SK-N-SH (cell line): ENCODE measurements at regions not wholly inside any gene's neighbourhood (a gene's known extent, or its start where the extent isn't known, plus 50 kb on each side); places are given as distances from the start of the nearest gene placed in this dataset.

Experiments used
- CTCF ChIA-PET: fragments of 300-600, 350-600 bp; formaldehyde crosslinking; extraction: SDS; loops from one replicate; lab custom pipeline; 2021; lab: Yijun Ruan, JAX
- POLR2A ChIA-PET: fragments of 350-600 bp; sonication (Branson Sonifier 250); formaldehyde crosslinking; extraction: SDS; loops from one replicate; lab custom pipeline; 2020; ENCODE audit warnings: antibody characterized with exemption, inconsistent platforms; lab: Yijun Ruan, JAX
- DNase-seq: peaks from one replicate; pipeline ENCODE4 v3.0.0; 2012
- H2AFZ ChIP-seq: fragments of 200-600 bp; sonication (generic); 2 replicates; pipeline ENCODE4 v1.8.1; 2016; ENCODE audit warnings: antibody characterized with exemption, mild to moderate bottlenecking, low read depth
- H3F3A ChIP-seq: fragments of 200-600 bp; sonication (generic); replicated peaks from 2 replicates; pipeline ENCODE3; 2016; ENCODE audit warnings: antibody characterized with exemption, mild to moderate bottlenecking; ENCODE audit not compliant: insufficient read depth
- H3K27ac ChIP-seq, 2 experiments: fragments of 200-500 bp in 1 of 2; fragments of 200-600 bp in 1 of 2; sonication (Bioruptor generic) in 1 of 2; sonication (generic), shearing (Covaris generic) in 1 of 2; 2 replicates each; pipeline versions ENCODE4 v1.5.1 to v1.6.1; 2014 to 2016; ENCODE audit warnings: low read depth in 2 of 2, inconsistent platforms in 1 of 2, low read length in 1 of 2, mild to moderate bottlenecking in 1 of 2, mixed read lengths in 1 of 2
- H3K27me3 ChIP-seq: fragments of 200-600 bp; sonication (generic), shearing (Covaris generic); 2 replicates; pipeline ENCODE4 v1.6.1; 2016; ENCODE audit warnings: mixed run types; ENCODE audit not compliant: insufficient read depth
- H3K36me3 ChIP-seq, 2 experiments: fragments of 200-500 bp in 1 of 2; fragments of 200-600 bp in 1 of 2; sonication (Bioruptor generic) in 1 of 2; sonication (generic) in 1 of 2; replicated peaks in 1 of 2; 2 replicates each; pipeline versions ENCODE3 to v1.5.1; 2014 to 2016; ENCODE audit warnings: low read length in 1 of 2, mild to moderate bottlenecking in 1 of 2; ENCODE audit not compliant: insufficient read depth in 2 of 2, control insufficient read depth in 1 of 2
- H3K4me1 ChIP-seq, 2 experiments: fragments of 200-500 bp in 1 of 2; fragments of 200-600 bp in 1 of 2; sonication (Bioruptor generic) in 1 of 2; sonication (generic), shearing (Covaris generic) in 1 of 2; 2 replicates each; pipeline versions ENCODE4 v1.5.1 to v1.6.1; 2014 to 2016; ENCODE audit warnings: low read depth in 1 of 2, low read length in 1 of 2, mixed run types in 1 of 2; ENCODE audit not compliant: insufficient read depth in 2 of 2, control insufficient read depth in 1 of 2
- H3K4me2 ChIP-seq: fragments of 200-600 bp; sonication (generic), shearing (Covaris generic); 2 replicates; pipeline ENCODE4 v1.6.1; 2017; ENCODE audit warnings: mixed run types
- H3K4me3 ChIP-seq, 2 experiments: fragments of 200-500 bp in 1 of 2; fragments of 200-600 bp in 1 of 2; sonication (Bioruptor generic) in 1 of 2; sonication (generic), shearing (Covaris generic) in 1 of 2; 2 replicates each; pipeline versions ENCODE4 v1.5.1 to v1.8.1; 2014 to 2016; ENCODE audit warnings: low read depth in 2 of 2, inconsistent platforms in 1 of 2, low read length in 1 of 2, mild to moderate bottlenecking in 1 of 2, mixed read lengths in 1 of 2, moderate library complexity in 1 of 2
- H3K79me2 ChIP-seq: fragments of 200-600 bp; sonication (generic); 2 replicates; pipeline ENCODE4 v1.8.1; 2017; ENCODE audit warnings: mild to moderate bottlenecking; ENCODE audit not compliant: insufficient read depth
- H3K9ac ChIP-seq: fragments of 200-600 bp; sonication (generic); 2 replicates; pipeline ENCODE4 v1.6.1; 2017; ENCODE audit warnings: mixed run types
- H3K9me2 ChIP-seq: fragments of 200-600 bp; sonication (generic); 2 replicates; pipeline ENCODE4 v1.6.1; 2017; ENCODE audit warnings: mixed run types
- H3K9me3 ChIP-seq: fragments of 200-600 bp; sonication (generic); 2 replicates; pipeline ENCODE4 v1.6.1; 2017; ENCODE audit warnings: mixed run types, mild to moderate bottlenecking, moderate library complexity
- H4K20me1 ChIP-seq: fragments of 200-600 bp; sonication (generic); 2 replicates; pipeline ENCODE4 v1.6.1; 2017; ENCODE audit warnings: mild to moderate bottlenecking, mixed run types; ENCODE audit not compliant: insufficient read depth
- CHD2 ChIP-seq: fragments of 150-350 bp; IDR thresholded peaks from 2 replicates; pipeline ENCODE4 v1.6.1; 2018; ENCODE audit warnings: low read length; ENCODE audit not compliant: partially characterized antibody
- ELF1 ChIP-seq: IDR thresholded peaks from 2 replicates; pipeline ENCODE4 v1.4.0; 2012
- FOXJ3 ChIP-seq: sonication (generic); formaldehyde crosslinking; IDR thresholded peaks from 2 replicates; pipeline ENCODE4 v1.5.1; 2020; ENCODE audit warnings: mild to moderate bottlenecking, missing genetic modification reagents
- FOXM1 ChIP-seq: IDR thresholded peaks from 2 replicates; pipeline ENCODE4 v1.4.0; 2012; ENCODE audit warnings: low read depth, mild to moderate bottlenecking
- GABPA ChIP-seq: IDR thresholded peaks from 2 replicates; pipeline ENCODE4 v1.4.0; 2012; ENCODE audit warnings: low read depth, mild to moderate bottlenecking
- NFIC ChIP-seq: IDR thresholded peaks from 2 replicates; pipeline ENCODE4 v1.4.0; 2012; ENCODE audit warnings: borderline replicate concordance
- NRF1 ChIP-seq: IDR thresholded peaks from 2 replicates; pipeline ENCODE4 v1.6.1; 2012; ENCODE audit warnings: low read depth, mild to moderate bottlenecking, low read length
- POLR2AphosphoS5 ChIP-seq: IDR thresholded peaks from 2 replicates; pipeline ENCODE4 v1.6.1; 2012; ENCODE audit warnings: low read depth, low read length
- RAD21 ChIP-seq: IDR thresholded peaks from 2 replicates; pipeline ENCODE4 v1.6.1; 2012; ENCODE audit warnings: mild to moderate bottlenecking, low read length
- RCOR1 ChIP-seq: fragments of 150-350 bp; IDR thresholded peaks from 2 replicates; pipeline ENCODE4 v1.6.1; 2017; ENCODE audit warnings: antibody characterized with exemption, low read length
- RFX5 ChIP-seq: IDR thresholded peaks from 2 replicates; pipeline ENCODE4 v1.6.1; 2012; ENCODE audit warnings: mild to moderate bottlenecking, improper control_type of control experiment, low read length
- SIN3A ChIP-seq: IDR thresholded peaks from 2 replicates; pipeline ENCODE4 v1.6.1; 2012; ENCODE audit warnings: low read depth, mild to moderate bottlenecking, low read length, moderate library complexity, borderline replicate concordance
- TEAD4 ChIP-seq: IDR thresholded peaks from 2 replicates; pipeline ENCODE4 v1.4.0; 2012; ENCODE audit warnings: mild to moderate bottlenecking, borderline replicate concordance; ENCODE audit not compliant: insufficient read depth
- WGBS: methylation state at CpG from one replicate; pipeline ENCODE4 v1.1.6; 2017; ENCODE audit warnings: low lambda C conversion rate; 5-methylcytosine and 5-hydroxymethylcytosine counted together
- TF ChIP-seq, protein P1 (sequence below): IDR thresholded peaks from 2 replicates; pipeline ENCODE4 v1.6.1; 2012; ENCODE audit warnings: mild to moderate bottlenecking, low read depth, low read length, moderate library complexity
- TF ChIP-seq, protein P2 (sequence below): fragments of 200-600 bp; sonication (generic); IDR thresholded peaks from 2 replicates; pipeline ENCODE4 v1.6.1; 2017; ENCODE audit warnings: antibody characterized with exemption, mild to moderate bottlenecking, moderate library complexity
- TF ChIP-seq, protein P3 (sequence below): IDR thresholded peaks from 2 replicates; pipeline ENCODE4; 2012

DNA sequence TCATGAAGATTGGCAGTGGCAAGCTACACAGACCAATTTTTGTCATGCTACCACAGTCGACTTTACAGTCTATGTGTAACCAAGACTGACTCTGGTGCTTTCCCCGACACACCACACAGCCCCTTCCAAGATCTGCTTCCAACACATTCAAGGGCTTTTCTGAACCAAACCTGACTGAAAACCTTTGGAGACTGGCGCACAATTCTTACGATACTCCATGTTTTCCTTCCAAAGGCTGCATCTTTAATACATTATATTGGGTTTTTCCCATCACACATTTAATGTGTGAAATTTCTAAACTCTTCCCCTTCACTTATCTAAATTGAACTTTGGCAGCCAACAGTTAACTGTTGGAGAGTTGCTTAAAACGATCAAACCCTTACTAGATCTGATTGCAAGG lies 127.7 kb upstream of the SOX5 start:
- Histone ChIP-seq H3K9me2 (no peaks in the 10 kb centered on the region), H4K20me1 (no peaks in the 10 kb centered on the region), H3F3A (no peaks in the 10 kb centered on the region), H3K36me3 (no peaks in the 10 kb centered on the region), H3K9me3 (no peaks in the 10 kb centered on the region), H3K4me3 (no peak overlapping the region), H3K27ac (no peak overlapping the region)
- POLR2A ChIA-PET: no interaction called here
- no peak for DNase-seq
- TF ChIP-seq ELF1: no peak
- TF ChIP-seq, protein P1, sequence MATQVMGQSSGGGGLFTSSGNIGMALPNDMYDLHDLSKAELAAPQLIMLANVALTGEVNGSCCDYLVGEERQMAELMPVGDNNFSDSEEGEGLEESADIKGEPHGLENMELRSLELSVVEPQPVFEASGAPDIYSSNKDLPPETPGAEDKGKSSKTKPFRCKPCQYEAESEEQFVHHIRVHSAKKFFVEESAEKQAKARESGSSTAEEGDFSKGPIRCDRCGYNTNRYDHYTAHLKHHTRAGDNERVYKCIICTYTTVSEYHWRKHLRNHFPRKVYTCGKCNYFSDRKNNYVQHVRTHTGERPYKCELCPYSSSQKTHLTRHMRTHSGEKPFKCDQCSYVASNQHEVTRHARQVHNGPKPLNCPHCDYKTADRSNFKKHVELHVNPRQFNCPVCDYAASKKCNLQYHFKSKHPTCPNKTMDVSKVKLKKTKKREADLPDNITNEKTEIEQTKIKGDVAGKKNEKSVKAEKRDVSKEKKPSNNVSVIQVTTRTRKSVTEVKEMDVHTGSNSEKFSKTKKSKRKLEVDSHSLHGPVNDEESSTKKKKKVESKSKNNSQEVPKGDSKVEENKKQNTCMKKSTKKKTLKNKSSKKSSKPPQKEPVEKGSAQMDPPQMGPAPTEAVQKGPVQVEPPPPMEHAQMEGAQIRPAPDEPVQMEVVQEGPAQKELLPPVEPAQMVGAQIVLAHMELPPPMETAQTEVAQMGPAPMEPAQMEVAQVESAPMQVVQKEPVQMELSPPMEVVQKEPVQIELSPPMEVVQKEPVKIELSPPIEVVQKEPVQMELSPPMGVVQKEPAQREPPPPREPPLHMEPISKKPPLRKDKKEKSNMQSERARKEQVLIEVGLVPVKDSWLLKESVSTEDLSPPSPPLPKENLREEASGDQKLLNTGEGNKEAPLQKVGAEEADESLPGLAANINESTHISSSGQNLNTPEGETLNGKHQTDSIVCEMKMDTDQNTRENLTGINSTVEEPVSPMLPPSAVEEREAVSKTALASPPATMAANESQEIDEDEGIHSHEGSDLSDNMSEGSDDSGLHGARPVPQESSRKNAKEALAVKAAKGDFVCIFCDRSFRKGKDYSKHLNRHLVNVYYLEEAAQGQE: no peak
- TF ChIP-seq FOXJ3: no peak
- TF ChIP-seq POLR2AphosphoS5: no peak
- TF ChIP-seq, protein P2, sequence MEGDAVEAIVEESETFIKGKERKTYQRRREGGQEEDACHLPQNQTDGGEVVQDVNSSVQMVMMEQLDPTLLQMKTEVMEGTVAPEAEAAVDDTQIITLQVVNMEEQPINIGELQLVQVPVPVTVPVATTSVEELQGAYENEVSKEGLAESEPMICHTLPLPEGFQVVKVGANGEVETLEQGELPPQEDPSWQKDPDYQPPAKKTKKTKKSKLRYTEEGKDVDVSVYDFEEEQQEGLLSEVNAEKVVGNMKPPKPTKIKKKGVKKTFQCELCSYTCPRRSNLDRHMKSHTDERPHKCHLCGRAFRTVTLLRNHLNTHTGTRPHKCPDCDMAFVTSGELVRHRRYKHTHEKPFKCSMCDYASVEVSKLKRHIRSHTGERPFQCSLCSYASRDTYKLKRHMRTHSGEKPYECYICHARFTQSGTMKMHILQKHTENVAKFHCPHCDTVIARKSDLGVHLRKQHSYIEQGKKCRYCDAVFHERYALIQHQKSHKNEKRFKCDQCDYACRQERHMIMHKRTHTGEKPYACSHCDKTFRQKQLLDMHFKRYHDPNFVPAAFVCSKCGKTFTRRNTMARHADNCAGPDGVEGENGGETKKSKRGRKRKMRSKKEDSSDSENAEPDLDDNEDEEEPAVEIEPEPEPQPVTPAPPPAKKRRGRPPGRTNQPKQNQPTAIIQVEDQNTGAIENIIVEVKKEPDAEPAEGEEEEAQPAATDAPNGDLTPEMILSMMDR: no peak
- TF ChIP-seq FOXM1: no peak
- TF ChIP-seq TEAD4: no peak
- no peak for TF ChIP-seq NFIC
- TF ChIP-seq RAD21: no peak
- TF ChIP-seq NRF1: no peak
- TF ChIP-seq, all 33 proteins: peak for 0
- CTCF ChIA-PET: interaction anchor here (0.8 kb wide), 1 partner anchor 487 kb away, joined by 3 read pairs; no protein-coding TSS in a partner anchor
- Histone ChIP-seq H3K79me2 (no peaks in the 10 kb centered on the region), H3K9ac (no peak overlapping the region), H3K4me2 (no peak overlapping the region), H3K4me1 (no peaks in the 10 kb centered on the region; a peak in 2 of 4 replicates), H2AFZ (no peak overlapping the region), H3K27me3 (no peaks in the 10 kb centered on the region)
- WGBS: 57% methylated on average over 5 of the region's 5 CpGs

DNA sequence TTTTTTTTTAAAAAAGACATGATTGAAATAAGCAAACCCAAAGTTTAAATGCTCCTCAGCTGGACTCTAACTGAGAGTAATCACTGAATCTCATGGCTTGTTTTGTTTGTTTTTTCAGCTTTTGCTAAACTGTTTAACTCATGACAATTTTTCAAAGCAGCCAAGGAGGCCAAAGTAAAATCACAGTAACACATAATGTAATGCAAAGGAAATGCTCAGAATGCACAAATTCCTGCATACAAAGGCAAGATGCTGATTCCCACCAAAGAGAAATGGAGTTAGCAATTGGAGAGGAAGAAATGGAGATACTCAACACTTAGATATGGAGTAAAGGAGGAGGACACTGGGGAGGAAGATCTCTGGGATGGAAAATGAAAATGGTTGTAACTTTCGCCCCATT lies 126.2 kb upstream of the SOX5 start:
- H3K4me3 ChIP-seq: no peak overlapping the region
- no peak overlapping the region for H3K4me2 ChIP-seq
- no peak overlapping the region for H3K9ac ChIP-seq
- H2AFZ ChIP-seq: no peak overlapping the region
- CTCF ChIA-PET: no interaction called here
- 59% methylated on average over 1 of the region's 1 CpG for WGBS
- POLR2A ChIA-PET: no interaction called here
- H3K36me3 ChIP-seq: no peaks in the 10 kb centered on the region
- no peaks in the 10 kb centered on the region for H3K79me2 ChIP-seq
- no peaks in the 10 kb centered on the region; a peak in 1 of 4 replicates for H3K4me1 ChIP-seq
- H3K27me3 ChIP-seq: no peaks in the 10 kb centered on the region
- H3K9me3 ChIP-seq: no peaks in the 10 kb centered on the region
- H4K20me1 ChIP-seq: no peaks in the 10 kb centered on the region
- no peak overlapping the region for H3K27ac ChIP-seq
- DNase-seq: no peak
- TF ChIP-seq CHD2 (no peak), GABPA (no peak), RFX5 (no peak), RCOR1 (no peak), ELF1 (no peak), SIN3A (no peak)
- TF ChIP-seq, protein P3, sequence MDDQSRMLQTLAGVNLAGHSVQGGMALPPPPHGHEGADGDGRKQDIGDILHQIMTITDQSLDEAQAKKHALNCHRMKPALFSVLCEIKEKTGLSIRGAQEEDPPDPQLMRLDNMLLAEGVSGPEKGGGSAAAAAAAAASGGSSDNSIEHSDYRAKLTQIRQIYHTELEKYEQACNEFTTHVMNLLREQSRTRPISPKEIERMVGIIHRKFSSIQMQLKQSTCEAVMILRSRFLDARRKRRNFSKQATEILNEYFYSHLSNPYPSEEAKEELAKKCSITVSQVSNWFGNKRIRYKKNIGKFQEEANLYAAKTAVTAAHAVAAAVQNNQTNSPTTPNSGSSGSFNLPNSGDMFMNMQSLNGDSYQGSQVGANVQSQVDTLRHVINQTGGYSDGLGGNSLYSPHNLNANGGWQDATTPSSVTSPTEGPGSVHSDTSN: no peak
- H3F3A ChIP-seq: no peaks in the 10 kb centered on the region
- no peaks in the 10 kb centered on the region for H3K9me2 ChIP-seq
